Upper lobe of left lung (tissue), 6 donors: ENCODE measurements at regions not wholly inside any gene's neighbourhood (a gene's known extent, or its start where the extent isn't known, plus 50 kb on each side); places are given as distances from the start of the nearest gene placed in this dataset.

Source experiments
- ATAC-seq, 2 donors: fragments of 200-7000 bp; cut with Tn5 transposase; one replicate each; pipeline ENCODE4 v1.9.1; 2022; ENCODE audit warnings: mild to moderate bottlenecking in 2 of 2, moderate library complexity in 2 of 2; ENCODE audit not compliant: low FRiP score in 2 of 2
- DNase-seq, 2 donors: peaks; one replicate each; pipeline ENCODE4 v3.0.0-alpha.2; 2019 to 2020
- H3K27ac ChIP-seq, 4 donors: fragments of 200-600 bp; sonication (generic); one replicate each; pipeline ENCODE4 v1.5.1; 2016 to 2019
- H3K27me3 ChIP-seq, 4 donors: fragments of 200-600 bp; sonication (generic); one replicate each; pipeline ENCODE4 v1.5.1; 2017 to 2019
- H3K36me3 ChIP-seq, 4 donors: fragments of 200-600 bp; sonication (generic); one replicate each; pipeline ENCODE4 v1.5.1; 2016 to 2019
- H3K4me1 ChIP-seq, 4 donors: fragments of 200-600 bp; sonication (generic); one replicate each; pipeline ENCODE4 v1.5.1; 2018 to 2019
- H3K4me3 ChIP-seq, 4 donors: fragments of 200-600 bp; sonication (generic); one replicate each; pipeline ENCODE4 v1.5.1; 2017 to 2019; ENCODE audit warnings: mild to moderate bottlenecking in 2 of 4, moderate library complexity in 1 of 4
- H3K9me3 ChIP-seq, 4 donors: fragments of 200-600 bp; sonication (generic); one replicate each; pipeline ENCODE4 v1.5.1; 2018 to 2019
- EP300 ChIP-seq, 4 donors: sonication (generic); formaldehyde crosslinking; IDR thresholded peaks; one replicate each; pipeline ENCODE4 v1.5.1; 2017; ENCODE audit warnings: antibody characterized with exemption in 4 of 4, control low read depth in 2 of 4
- POLR2A ChIP-seq, 4 donors: fragments of 450-650 bp; IDR thresholded peaks; one replicate each; pipeline ENCODE4 v1.5.1; 2016 to 2017; ENCODE audit warnings: antibody characterized with exemption in 4 of 4, mild to moderate bottlenecking in 2 of 4
- POLR2AphosphoS5 ChIP-seq, 2 donors: sonication (generic); formaldehyde crosslinking; IDR thresholded peaks; one replicate each; pipeline ENCODE4 v1.5.1; 2017; ENCODE audit warnings: antibody characterized with exemption in 2 of 2
- WGBS, 2 donors: methylation state at CpG; one replicate each; pipeline ENCODE4 v1.1.5; 2017 to 2018; 5-methylcytosine and 5-hydroxymethylcytosine counted together
- TF ChIP-seq, protein P1 (sequence below), 6 experiments: fragments of 450-650 bp in 4 of 6; fragments of 200-600 bp in 2 of 6; sonication (generic) in 2 of 6; IDR thresholded peaks; one replicate each; pipeline ENCODE4 v1.5.1; 2016 to 2019; ENCODE audit warnings: antibody characterized with exemption in 6 of 6
- donor health status: DM: no; HTN: no; CAD: no; lungs with moderate emphysema.
- donor health status: DM: no; HTN: yes; CAD: no; lungs with severe emphysema.

- peak in 1 of 2 donors; percentile 11 for DNase-seq
- H3K4me3 ChIP-seq: no peak overlapping the region
- H3K27ac ChIP-seq: no peak overlapping the region
- no peaks in the 10 kb centered on the region for H3K36me3 ChIP-seq
- WGBS, 2 donors: 46 to 54% methylated on average over 8 to 18 of the region's 18 CpGs
- H3K4me1 ChIP-seq: no peaks in the 10 kb centered on the region
- peaks cover 0 to 6% (median 0%) of the 10 kb centered on the region in 4 donors for H3K9me3 ChIP-seq
- no peaks in the 10 kb centered on the region for H3K27me3 ChIP-seq
- TF ChIP-seq POLR2AphosphoS5 (IDR thresholded peaks at IDR 0.05) (no peak), EP300 (IDR thresholded peaks at IDR 0.05) (no peak), POLR2A (IDR thresholded peaks at IDR 0.05) (no peak)
- TF ChIP-seq, protein P1, sequence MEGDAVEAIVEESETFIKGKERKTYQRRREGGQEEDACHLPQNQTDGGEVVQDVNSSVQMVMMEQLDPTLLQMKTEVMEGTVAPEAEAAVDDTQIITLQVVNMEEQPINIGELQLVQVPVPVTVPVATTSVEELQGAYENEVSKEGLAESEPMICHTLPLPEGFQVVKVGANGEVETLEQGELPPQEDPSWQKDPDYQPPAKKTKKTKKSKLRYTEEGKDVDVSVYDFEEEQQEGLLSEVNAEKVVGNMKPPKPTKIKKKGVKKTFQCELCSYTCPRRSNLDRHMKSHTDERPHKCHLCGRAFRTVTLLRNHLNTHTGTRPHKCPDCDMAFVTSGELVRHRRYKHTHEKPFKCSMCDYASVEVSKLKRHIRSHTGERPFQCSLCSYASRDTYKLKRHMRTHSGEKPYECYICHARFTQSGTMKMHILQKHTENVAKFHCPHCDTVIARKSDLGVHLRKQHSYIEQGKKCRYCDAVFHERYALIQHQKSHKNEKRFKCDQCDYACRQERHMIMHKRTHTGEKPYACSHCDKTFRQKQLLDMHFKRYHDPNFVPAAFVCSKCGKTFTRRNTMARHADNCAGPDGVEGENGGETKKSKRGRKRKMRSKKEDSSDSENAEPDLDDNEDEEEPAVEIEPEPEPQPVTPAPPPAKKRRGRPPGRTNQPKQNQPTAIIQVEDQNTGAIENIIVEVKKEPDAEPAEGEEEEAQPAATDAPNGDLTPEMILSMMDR (IDR thresholded peaks at IDR 0.05): no peak
- no peak for ATAC-seq
Measured at GRCh38 chr14:101501341-101501740, 60.0 kb upstream of the DIO3 start.

DNA sequence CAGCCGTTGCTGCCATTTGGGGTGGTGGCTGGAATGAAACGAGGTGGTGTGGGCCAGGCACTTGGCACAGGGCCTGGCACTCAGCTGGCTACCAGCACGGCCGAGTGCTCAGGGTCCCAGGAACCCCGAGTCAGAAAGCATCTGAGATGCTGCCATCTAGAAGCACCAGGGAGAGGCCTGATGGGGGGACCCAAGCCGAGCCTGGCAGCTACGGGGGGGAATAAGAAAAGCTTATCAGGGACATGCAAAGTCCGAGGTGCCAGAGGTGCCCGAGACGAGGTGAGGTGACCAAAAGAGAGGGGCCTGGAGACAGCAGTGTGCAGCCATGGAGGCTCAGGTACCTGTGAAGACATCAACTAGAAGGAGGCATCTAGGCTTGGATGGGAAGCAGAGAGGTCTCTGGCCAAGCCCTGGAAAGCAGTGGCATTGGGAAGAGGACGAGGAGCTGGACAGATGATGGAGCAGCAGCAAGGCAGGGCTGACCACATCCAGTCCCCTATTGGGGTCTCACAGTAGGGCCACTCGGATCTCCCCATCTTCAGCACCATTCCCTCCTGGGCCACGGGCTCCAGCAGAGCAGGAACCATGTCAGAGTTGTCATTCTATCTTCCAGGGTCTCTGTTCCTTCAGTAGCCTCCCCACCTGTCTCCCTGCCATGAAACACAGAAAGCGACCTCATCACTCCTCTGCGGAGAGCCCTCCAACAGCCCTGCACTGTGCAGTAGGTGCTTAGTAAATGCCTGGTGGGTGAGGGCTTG is 59.3 kb upstream of the DIO3 start:
- TF ChIP-seq EP300 (IDR thresholded peaks at IDR 0.05) (no peak), POLR2AphosphoS5 (IDR thresholded peaks at IDR 0.05) (no peak), POLR2A (IDR thresholded peaks at IDR 0.05) (no peak)
- TF ChIP-seq, protein P1 (IDR thresholded peaks at IDR 0.05): no peak
- DNase-seq: peak in 1 of 2 donors; percentile 15
- no peak overlapping the region for H3K27ac ChIP-seq
- no peak for ATAC-seq
- WGBS, 2 donors: 72 to 79% methylated on average over 12 to 15 of the region's 15 CpGs
- no peaks in the 10 kb centered on the region for H3K27me3 ChIP-seq
- peaks cover 0 to 6% (median 0%) of the 10 kb centered on the region in 4 donors for H3K9me3 ChIP-seq
- no peaks in the 10 kb centered on the region for H3K36me3 ChIP-seq
- H3K4me3 ChIP-seq: no peak overlapping the region
- H3K4me1 ChIP-seq: no peaks in the 10 kb centered on the region

GRCh38 chr14:101502761-101503392 is 58.4 kb upstream of the DIO3 start:
- Histone ChIP-seq H3K4me3 (no peak overlapping the region), H3K9me3 (peaks cover 0 to 6% (median 0%) of the 10 kb centered on the region in 4 donors), H3K27me3 (no peaks in the 10 kb centered on the region), H3K27ac (no peak overlapping the region), H3K36me3 (no peaks in the 10 kb centered on the region), H3K4me1 (no peaks in the 10 kb centered on the region)
- TF ChIP-seq POLR2AphosphoS5 (IDR thresholded peaks at IDR 0.05): no peak
- no peak for TF ChIP-seq POLR2A (IDR thresholded peaks at IDR 0.05)
- no peak for TF ChIP-seq EP300 (IDR thresholded peaks at IDR 0.05)
- TF ChIP-seq, protein P1 (IDR thresholded peaks at IDR 0.05): no peak
- 85 to 91% methylated on average over 14 to 18 of the region's 18 CpGs for WGBS, 2 donors
- ATAC-seq (no peak), DNase-seq (peak in 1 of 2 donors; percentile 12)

GRCh38 chr14:101503431-101504095 is 57.7 kb upstream of the DIO3 start:
- Histone ChIP-seq H3K4me1 (no peaks in the 10 kb centered on the region), H3K27ac (no peak overlapping the region), H3K4me3 (no peak overlapping the region), H3K36me3 (no peaks in the 10 kb centered on the region), H3K9me3 (peaks cover 0 to 6% (median 0%) of the 10 kb centered on the region in 4 donors), H3K27me3 (no peaks in the 10 kb centered on the region)
- TF ChIP-seq POLR2A (IDR thresholded peaks at IDR 0.05) (no peak), EP300 (IDR thresholded peaks at IDR 0.05) (no peak), POLR2AphosphoS5 (IDR thresholded peaks at IDR 0.05) (no peak)
- TF ChIP-seq, protein P1 (IDR thresholded peaks at IDR 0.05): no peak
- peak in 1 of 2 donors; percentile 5 for DNase-seq
- no peak for ATAC-seq
- 87 to 91% methylated on average over 12 to 14 of the region's 14 CpGs for WGBS, 2 donors
